ENCODE measurements at regions not wholly inside any gene's neighbourhood (a gene's known extent, or its start where the extent isn't known, plus 50 kb on each side); places are given as distances from the start of the nearest gene placed in this dataset.

DNA sequence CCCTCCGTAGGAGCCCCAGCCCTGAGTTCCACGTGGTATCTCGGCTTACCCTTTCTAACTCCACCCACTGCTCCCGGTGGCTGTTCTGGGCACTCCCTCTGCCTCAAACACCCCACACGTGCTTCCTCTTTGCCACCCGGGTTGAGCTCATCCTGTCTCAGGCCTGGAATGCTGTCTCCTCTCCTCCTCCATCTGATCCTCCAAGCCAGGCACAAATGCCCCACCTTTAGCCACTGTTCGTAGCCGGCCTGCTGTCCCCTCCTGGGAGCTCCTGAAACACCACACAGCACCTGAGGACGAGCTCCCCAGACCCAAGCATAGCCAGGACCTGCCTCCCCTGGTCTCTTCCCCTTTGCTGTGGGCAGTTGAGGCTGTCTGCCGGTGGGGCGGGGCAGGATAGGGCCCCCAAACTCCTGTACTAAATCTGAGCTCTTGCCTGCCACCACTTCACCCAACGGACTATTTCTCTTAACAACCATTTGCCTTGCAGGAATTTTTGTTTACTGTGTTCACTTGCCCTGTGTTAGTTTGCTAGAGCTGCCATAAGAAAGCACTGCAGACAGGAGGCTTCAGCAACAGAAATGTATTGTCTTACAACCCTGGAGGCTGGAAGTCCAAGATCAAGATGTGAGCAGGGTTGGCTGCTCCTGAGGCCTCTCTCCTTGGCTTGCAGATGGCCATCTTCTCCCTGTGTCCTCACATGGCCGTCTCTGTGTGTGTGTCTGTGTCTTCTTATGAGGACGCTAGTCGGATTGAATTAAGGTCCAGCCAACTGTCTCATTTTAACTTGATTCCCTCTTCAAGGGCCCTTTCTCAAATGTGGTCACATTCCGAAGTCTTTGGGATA is 58.3 kb upstream of the SHH start:
- no peaks in the 10 kb centered on the region for H3K36me3 Mint-ChIP-seq (ENCODE audit: insufficient read depth, unreplicated experiment)
- peaks cover 6% of the 10 kb centered on the region for H3K27me3 Mint-ChIP-seq (ENCODE audit: unreplicated experiment)
- CTCF ChIA-PET = no interaction called here
- H3K4me1 Mint-ChIP-seq (ENCODE audit: low read depth, unreplicated experiment) = peaks cover 35% of the 10 kb centered on the region
- H3K4me3 Mint-ChIP-seq (ENCODE audit: low read depth, unreplicated experiment) = no peak overlapping the region
- no peak overlapping the region for H3K27ac Mint-ChIP-seq (ENCODE audit: unreplicated experiment)
- no peak for DNase-seq
- no peaks in the 10 kb centered on the region for H3K9me3 Mint-ChIP-seq (ENCODE audit: low read depth, unreplicated experiment)
- BruUV-seq (replicated peaks) = no TSS peak
- intact Hi-C loops (cut with micrococcal nuclease; ENCODE audit: unreplicated experiment) = no loop called here
- TF ChIP-seq, protein P1, sequence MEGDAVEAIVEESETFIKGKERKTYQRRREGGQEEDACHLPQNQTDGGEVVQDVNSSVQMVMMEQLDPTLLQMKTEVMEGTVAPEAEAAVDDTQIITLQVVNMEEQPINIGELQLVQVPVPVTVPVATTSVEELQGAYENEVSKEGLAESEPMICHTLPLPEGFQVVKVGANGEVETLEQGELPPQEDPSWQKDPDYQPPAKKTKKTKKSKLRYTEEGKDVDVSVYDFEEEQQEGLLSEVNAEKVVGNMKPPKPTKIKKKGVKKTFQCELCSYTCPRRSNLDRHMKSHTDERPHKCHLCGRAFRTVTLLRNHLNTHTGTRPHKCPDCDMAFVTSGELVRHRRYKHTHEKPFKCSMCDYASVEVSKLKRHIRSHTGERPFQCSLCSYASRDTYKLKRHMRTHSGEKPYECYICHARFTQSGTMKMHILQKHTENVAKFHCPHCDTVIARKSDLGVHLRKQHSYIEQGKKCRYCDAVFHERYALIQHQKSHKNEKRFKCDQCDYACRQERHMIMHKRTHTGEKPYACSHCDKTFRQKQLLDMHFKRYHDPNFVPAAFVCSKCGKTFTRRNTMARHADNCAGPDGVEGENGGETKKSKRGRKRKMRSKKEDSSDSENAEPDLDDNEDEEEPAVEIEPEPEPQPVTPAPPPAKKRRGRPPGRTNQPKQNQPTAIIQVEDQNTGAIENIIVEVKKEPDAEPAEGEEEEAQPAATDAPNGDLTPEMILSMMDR (IDR thresholded peaks at IDR 0.05; ENCODE audit: unreplicated experiment) = no peak

DNA sequence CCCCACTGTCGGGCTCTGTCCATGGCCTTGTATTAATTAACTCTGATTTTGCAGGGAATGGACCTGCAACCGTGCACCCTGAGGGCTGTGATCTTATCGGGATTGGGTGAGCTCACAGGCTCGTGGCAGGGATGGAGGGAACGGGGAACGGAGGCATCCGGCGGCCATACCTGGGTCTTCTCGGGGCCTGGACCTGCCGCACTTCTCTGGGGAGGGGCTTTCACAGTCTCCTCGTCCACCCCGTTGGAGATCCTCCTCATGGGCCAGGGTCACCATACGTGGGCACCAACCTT is 57.5 kb upstream of the SHH start:
- intact Hi-C loops (cut with micrococcal nuclease; ENCODE audit: unreplicated experiment) = no loop called here
- no peak for DNase-seq
- no peak overlapping the region for H3K4me3 Mint-ChIP-seq (ENCODE audit: low read depth, unreplicated experiment)
- no peaks in the 10 kb centered on the region for H3K36me3 Mint-ChIP-seq (ENCODE audit: insufficient read depth, unreplicated experiment)
- CTCF ChIA-PET = no interaction called here
- peaks cover 12% of the 10 kb centered on the region for H3K27me3 Mint-ChIP-seq (ENCODE audit: unreplicated experiment)
- no TSS peak for BruUV-seq (replicated peaks)
- TF ChIP-seq, protein P1 (IDR thresholded peaks at IDR 0.05; ENCODE audit: unreplicated experiment) = no peak
- H3K9me3 Mint-ChIP-seq (ENCODE audit: low read depth, unreplicated experiment) = no peaks in the 10 kb centered on the region
- H3K4me1 Mint-ChIP-seq (ENCODE audit: low read depth, unreplicated experiment) = peaks cover 38% of the 10 kb centered on the region
- no peak overlapping the region for H3K27ac Mint-ChIP-seq (ENCODE audit: unreplicated experiment)

DNA sequence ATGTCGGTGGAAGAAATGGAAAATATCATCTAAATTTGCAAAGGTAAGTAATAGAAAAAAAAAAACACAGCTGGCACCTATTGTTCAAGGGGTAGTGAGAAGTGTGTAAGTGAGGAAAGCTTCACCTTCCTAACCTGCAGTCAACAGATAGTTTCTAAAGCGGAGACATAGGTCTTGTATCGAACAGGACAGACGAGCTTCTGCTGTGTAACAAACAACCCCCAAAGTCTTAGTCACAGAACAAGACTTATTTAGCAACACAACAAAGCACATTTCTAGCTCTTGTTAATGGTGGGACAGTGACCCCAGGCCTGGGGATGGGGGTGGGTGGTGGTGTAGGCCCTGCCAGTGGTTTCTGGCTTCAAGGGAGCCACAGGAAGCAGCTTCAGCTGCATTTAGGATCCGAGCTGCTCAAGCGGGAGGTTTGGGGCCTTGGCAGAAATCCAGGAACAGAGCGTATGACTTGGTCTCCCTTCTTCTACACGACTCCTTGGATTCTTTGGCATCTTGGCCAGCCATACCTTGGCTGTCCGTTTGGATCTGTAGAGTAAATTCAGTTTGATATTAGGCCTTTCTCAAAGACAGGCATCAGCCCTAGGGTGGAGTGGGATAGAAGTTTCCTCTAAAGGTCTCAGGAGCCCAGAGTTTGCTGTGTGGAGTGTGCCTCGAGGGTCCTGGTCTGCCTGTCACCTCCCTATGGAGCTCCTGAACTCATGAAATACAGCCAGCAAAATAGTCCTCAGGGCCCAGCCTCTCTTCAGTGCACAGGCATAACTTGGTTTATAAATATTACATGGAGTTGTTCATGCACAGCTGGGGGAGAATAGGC is 56.9 kb upstream of the SHH start:
- no TSS peak for BruUV-seq (replicated peaks)
- Mint-ChIP-seq H3K4me3 (ENCODE audit: low read depth, unreplicated experiment) (no peak overlapping the region), H3K27ac (ENCODE audit: unreplicated experiment) (no peak overlapping the region), H3K36me3 (ENCODE audit: insufficient read depth, unreplicated experiment) (no peaks in the 10 kb centered on the region), H3K4me1 (ENCODE audit: low read depth, unreplicated experiment) (peaks cover 44% of the 10 kb centered on the region), H3K9me3 (ENCODE audit: low read depth, unreplicated experiment) (no peaks in the 10 kb centered on the region), H3K27me3 (ENCODE audit: unreplicated experiment) (peaks cover 18% of the 10 kb centered on the region)
- TF ChIP-seq, protein P1 (IDR thresholded peaks at IDR 0.05; ENCODE audit: unreplicated experiment) = no peak
- intact Hi-C loops (cut with micrococcal nuclease; ENCODE audit: unreplicated experiment) = no loop called here
- DNase-seq = no peak
- CTCF ChIA-PET = no interaction called here

DNA sequence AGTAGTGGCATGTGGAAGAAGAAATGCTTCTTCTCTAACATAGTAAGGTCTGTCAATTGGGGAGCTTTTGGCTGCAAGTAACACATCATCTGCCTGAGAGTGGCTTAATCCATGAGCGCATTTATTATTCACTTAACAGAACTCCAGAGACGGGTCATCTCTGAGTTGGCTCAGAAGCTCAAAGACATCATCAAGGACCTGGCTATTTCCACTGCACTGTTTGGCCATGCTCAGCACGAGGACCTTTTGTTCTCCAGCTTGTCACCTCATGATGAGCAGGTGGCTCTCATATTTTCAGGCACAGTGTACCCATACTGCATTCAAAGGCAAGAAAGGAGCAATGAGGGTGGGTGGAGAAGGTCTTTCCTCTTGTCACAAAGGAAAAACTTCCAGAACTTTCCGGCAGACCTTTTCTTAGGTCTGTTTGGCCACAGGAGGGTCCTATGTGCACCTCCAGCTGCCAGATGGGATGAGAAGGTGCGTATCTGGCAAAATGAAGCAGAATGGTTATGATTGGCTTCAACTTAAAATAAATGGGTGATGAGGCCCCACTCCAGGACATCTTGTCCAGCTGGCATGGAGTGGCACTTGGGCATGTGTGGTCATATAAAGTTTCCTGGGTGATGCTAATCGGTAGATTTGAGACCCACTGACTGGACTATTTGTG is 55.6 kb upstream of the SHH start:
- Mint-ChIP-seq H3K36me3 (ENCODE audit: insufficient read depth, unreplicated experiment) (peaks cover 3% of the 10 kb centered on the region), H3K27ac (ENCODE audit: unreplicated experiment) (no peak overlapping the region), H3K9me3 (ENCODE audit: low read depth, unreplicated experiment) (no peaks in the 10 kb centered on the region), H3K27me3 (ENCODE audit: unreplicated experiment) (peaks cover 21% of the 10 kb centered on the region), H3K4me1 (ENCODE audit: low read depth, unreplicated experiment) (peaks cover 42% of the 10 kb centered on the region), H3K4me3 (ENCODE audit: low read depth, unreplicated experiment) (no peak overlapping the region)
- intact Hi-C loops (cut with micrococcal nuclease; ENCODE audit: unreplicated experiment) = no loop called here
- no peak for DNase-seq
- TF ChIP-seq, protein P1 (IDR thresholded peaks at IDR 0.05; ENCODE audit: unreplicated experiment) = no peak
- BruUV-seq (replicated peaks) = no TSS peak
- CTCF ChIA-PET = no interaction called here
